MCF 10A (cell line): ENCODE measurements at regions not wholly inside any gene's neighbourhood (a gene's known extent, or its start where the extent isn't known, plus 50 kb on each side); places are given as distances from the start of the nearest gene placed in this dataset.

Experiments
- BruUV-seq: library from RNA; stranded (reverse); fragments of 400-500 nt; replicated peaks from 2 replicates; lab custom pipeline; 2021; lab: Mats Ljungman, UMichigan
- CTCF ChIA-PET: fragments of 300-600 bp; sonication (Branson Sonifier 250); formaldehyde crosslinking; extraction: SDS; loops from one replicate; lab custom pipeline; 2021; ENCODE audit warnings: antibody characterized with exemption, inconsistent platforms; lab: Yijun Ruan, JAX
- POLR2A ChIA-PET: fragments of 300-600, 350-650 bp; sonication (Branson Sonifier 250); formaldehyde crosslinking; extraction: SDS; loops from one replicate; lab custom pipeline; 2020; ENCODE audit warnings: antibody characterized with exemption, inconsistent platforms; lab: Yijun Ruan, JAX
- DNase-seq: peaks from one replicate; pipeline ENCODE4 v3.0.0-alpha.2; 2018; ENCODE audit not compliant: unreplicated experiment
- H3K27ac Mint-ChIP-seq: one replicate; pipeline ENCODE4 v1.8.0; 2022; ENCODE audit warnings: mild to moderate bottlenecking, low read depth, mixed read lengths; ENCODE audit not compliant: unreplicated experiment
- H3K27me3 Mint-ChIP-seq: one replicate; pipeline ENCODE4 v1.8.0; 2022; ENCODE audit warnings: mixed read lengths; ENCODE audit not compliant: insufficient read depth, unreplicated experiment
- H3K36me3 Mint-ChIP-seq: one replicate; pipeline ENCODE4 v1.8.0; 2022; ENCODE audit warnings: mild to moderate bottlenecking, moderate library complexity, mixed read lengths; ENCODE audit not compliant: insufficient read depth, unreplicated experiment
- H3K4me1 Mint-ChIP-seq: one replicate; pipeline ENCODE4 v1.8.0; 2022; ENCODE audit warnings: mixed read lengths; ENCODE audit not compliant: insufficient read depth, unreplicated experiment
- H3K4me3 Mint-ChIP-seq: one replicate; pipeline ENCODE4 v1.8.0; 2022; ENCODE audit warnings: mild to moderate bottlenecking, moderate library complexity, mixed read lengths; ENCODE audit not compliant: unreplicated experiment
- H3K9me3 Mint-ChIP-seq: one replicate; pipeline ENCODE4 v1.8.0; 2022; ENCODE audit warnings: mixed read lengths; ENCODE audit not compliant: unreplicated experiment
- intact Hi-C: fragments of 100-400 bp; cut with micrococcal nuclease; formaldehyde crosslinking; loops from 2 replicates; pipeline ENCODE4 v1.14.1; 2022
- TF ChIP-seq, protein P1 (sequence below): fragments of 200-600 bp; IDR thresholded peaks from one replicate; pipeline ENCODE4 v1.8.0; 2022; ENCODE audit warnings: antibody characterized with exemption, mild to moderate bottlenecking; ENCODE audit not compliant: unreplicated experiment

DNA sequence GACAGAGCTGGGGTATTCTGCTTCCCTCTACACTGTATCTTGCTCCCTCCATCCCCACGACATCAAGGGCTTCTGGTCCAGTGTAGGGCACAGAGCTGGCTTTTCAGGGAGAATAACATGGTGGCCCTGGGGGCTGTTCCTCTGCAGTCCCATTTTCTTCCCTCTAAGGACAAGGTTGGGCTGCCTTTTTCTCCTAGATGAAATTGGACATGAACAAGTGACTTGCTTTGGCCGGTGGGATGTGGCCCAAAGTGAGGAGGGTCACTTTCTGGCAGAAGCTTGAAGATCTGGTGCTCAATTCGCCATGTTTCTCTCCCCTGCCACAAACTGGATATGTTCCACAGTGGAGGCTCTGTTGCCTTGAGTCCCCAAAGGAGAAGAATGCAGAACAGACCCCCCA is 235.7 kb downstream of the EMX2 start:
- Mint-ChIP-seq H3K9me3 (peaks cover 8% of the 10 kb centered on the region), H3K4me3 (no peak overlapping the region), H3K27me3 (no peaks in the 10 kb centered on the region), H3K27ac (peak overlapping the region; percentile 14), H3K36me3 (no peaks in the 10 kb centered on the region), H3K4me1 (peaks cover 7% of the 10 kb centered on the region)
- intact Hi-C loops: no loop called here
- TF ChIP-seq, protein P1, sequence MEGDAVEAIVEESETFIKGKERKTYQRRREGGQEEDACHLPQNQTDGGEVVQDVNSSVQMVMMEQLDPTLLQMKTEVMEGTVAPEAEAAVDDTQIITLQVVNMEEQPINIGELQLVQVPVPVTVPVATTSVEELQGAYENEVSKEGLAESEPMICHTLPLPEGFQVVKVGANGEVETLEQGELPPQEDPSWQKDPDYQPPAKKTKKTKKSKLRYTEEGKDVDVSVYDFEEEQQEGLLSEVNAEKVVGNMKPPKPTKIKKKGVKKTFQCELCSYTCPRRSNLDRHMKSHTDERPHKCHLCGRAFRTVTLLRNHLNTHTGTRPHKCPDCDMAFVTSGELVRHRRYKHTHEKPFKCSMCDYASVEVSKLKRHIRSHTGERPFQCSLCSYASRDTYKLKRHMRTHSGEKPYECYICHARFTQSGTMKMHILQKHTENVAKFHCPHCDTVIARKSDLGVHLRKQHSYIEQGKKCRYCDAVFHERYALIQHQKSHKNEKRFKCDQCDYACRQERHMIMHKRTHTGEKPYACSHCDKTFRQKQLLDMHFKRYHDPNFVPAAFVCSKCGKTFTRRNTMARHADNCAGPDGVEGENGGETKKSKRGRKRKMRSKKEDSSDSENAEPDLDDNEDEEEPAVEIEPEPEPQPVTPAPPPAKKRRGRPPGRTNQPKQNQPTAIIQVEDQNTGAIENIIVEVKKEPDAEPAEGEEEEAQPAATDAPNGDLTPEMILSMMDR: no peak
- BruUV-seq: no TSS peak
- ChIA-PET CTCF (interaction anchor here (0.6 kb wide), 1 partner anchor 10 kb away, joined by 3 read pairs; no protein-coding TSS in a partner anchor), POLR2A (no interaction called here)
- DNase-seq: no peak

DNA sequence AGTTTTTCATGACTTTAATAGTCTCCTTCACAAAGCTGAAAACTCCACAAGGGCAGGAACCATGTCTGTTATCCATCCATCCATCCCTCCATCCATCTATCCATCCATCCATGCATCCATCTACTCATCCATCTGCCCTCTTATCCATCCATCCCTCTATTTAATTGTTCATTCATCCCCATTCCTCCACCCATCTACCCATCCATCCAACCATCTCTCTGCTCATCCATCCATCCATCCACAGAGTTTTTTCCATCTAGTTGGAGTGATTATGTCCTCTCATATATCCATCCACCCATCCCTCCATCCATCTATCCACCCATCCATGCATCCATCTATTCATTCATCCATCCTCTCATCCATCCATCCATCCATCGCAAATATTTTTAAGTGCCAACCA is 237.9 kb downstream of the EMX2 start:
- Mint-ChIP-seq H3K36me3 (no peaks in the 10 kb centered on the region), H3K9me3 (peaks cover 8% of the 10 kb centered on the region), H3K4me1 (peaks cover 7% of the 10 kb centered on the region), H3K27me3 (no peaks in the 10 kb centered on the region), H3K27ac (no peak overlapping the region), H3K4me3 (no peak overlapping the region)
- TF ChIP-seq, protein P1: no peak
- POLR2A ChIA-PET: interaction anchor here (0.6 to 1.3 kb wide), 3 partner anchors 11 to 60 kb away, joined by 3 read pairs; no protein-coding TSS in a partner anchor
- CTCF ChIA-PET: interaction anchor here (1.0 kb wide), 1 partner anchor 14 kb away, joined by 3 read pairs; no protein-coding TSS in a partner anchor
- BruUV-seq: no TSS peak
- no peak for DNase-seq
- intact Hi-C loops: no loop called here

DNA sequence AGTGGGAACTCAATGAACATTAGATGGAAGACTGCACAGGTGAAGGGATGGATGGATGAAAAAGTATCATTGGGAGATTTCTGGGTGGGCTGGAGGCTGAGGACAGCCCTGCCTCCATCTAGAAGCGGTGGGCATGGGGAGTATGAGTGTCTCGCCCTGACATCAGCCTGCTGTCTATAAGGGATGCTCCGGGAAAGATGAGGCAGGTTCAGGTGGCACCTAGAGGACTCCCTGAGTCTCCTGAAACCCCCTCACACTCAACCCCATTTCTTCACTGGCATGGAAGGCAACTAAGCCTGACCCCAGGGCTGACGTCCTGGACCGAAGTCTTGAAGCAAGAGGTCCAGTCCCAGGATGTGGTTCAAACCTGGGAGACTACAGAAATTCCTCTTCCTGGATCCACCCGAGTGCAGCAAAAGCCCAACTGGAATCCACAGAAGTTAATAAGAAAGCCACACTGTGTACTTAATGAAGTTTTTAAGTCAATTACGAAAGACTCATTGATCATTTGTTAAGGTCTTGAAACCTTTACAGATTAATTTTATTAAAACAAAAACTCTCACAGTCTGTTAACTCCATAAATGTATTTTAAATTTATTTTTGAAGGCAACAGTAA is 238.8 kb downstream of the EMX2 start:
- ChIA-PET CTCF (no interaction called here), POLR2A (no interaction called here)
- H3K4me1 Mint-ChIP-seq: peaks cover 8% of the 10 kb centered on the region
- H3K4me3 Mint-ChIP-seq: no peak overlapping the region
- BruUV-seq: no TSS peak
- no peak for DNase-seq
- H3K27me3 Mint-ChIP-seq: no peaks in the 10 kb centered on the region
- H3K27ac Mint-ChIP-seq: no peak overlapping the region
- peaks cover 8% of the 10 kb centered on the region for H3K9me3 Mint-ChIP-seq
- TF ChIP-seq, protein P1: no peak
- H3K36me3 Mint-ChIP-seq: no peaks in the 10 kb centered on the region
- intact Hi-C loops: no loop called here

DNA sequence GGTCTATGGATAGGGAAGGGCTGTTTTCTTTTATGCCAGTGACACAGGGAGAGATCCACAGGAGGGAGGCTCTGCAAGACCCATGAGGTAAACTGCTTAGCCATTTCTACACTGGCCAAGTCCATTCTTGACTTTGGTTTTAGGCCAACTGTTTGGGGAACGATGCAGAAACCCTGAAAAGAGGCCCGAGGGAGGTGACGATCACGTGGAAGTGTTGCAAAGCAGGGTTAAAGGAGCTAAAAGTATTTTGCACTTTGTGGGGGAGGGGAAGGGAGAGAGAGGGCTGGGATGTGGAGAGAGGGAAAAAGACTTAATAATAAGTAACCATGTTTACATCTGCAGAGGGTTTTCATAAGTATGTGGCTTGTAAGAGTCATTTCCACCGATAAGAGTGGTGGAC is 239.7 kb downstream of the EMX2 start:
- H3K27me3 Mint-ChIP-seq: no peaks in the 10 kb centered on the region
- ChIA-PET POLR2A (no interaction called here), CTCF (no interaction called here)
- TF ChIP-seq, protein P1: no peak
- peaks cover 15% of the 10 kb centered on the region for H3K4me1 Mint-ChIP-seq
- DNase-seq: peak; percentile 23
- H3K9me3 Mint-ChIP-seq: peaks cover 8% of the 10 kb centered on the region
- H3K36me3 Mint-ChIP-seq: no peaks in the 10 kb centered on the region
- H3K4me3 Mint-ChIP-seq: no peak overlapping the region
- intact Hi-C loops: no loop called here
- BruUV-seq: no TSS peak
- no peak overlapping the region for H3K27ac Mint-ChIP-seq
